GM21390 (cell line): ENCODE measurements at regions not wholly inside any gene's neighbourhood (a gene's known extent, or its start where the extent isn't known, plus 50 kb on each side); places are given as distances from the start of the nearest gene placed in this dataset.

Source experiments
- ATAC-seq: cut with Tn5 transposase; IDR thresholded peaks from one replicate; pipeline ENCODE4 v1.9.1; 2021; ENCODE audit not compliant: unreplicated experiment

DNA sequence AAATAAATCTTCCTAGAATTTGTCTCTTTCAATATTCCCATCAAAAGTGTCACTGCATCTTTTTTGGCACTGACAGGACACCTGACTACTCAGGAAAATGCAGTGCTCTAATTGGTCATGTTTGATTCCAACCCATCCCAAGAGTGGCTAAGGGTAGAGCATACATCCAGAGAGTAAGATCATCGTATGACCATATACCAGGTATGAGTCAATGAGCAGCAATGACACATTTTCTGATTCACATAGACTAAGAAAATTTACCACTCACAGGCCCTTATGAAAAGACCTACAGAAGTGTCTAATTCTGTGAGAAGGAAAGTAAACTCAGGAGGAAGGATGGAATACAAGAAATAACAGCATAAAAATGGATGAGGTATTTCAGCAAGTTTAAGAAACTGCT lies 434.2 kb downstream of the ZIC1 start:
- ATAC-seq: no peak

DNA sequence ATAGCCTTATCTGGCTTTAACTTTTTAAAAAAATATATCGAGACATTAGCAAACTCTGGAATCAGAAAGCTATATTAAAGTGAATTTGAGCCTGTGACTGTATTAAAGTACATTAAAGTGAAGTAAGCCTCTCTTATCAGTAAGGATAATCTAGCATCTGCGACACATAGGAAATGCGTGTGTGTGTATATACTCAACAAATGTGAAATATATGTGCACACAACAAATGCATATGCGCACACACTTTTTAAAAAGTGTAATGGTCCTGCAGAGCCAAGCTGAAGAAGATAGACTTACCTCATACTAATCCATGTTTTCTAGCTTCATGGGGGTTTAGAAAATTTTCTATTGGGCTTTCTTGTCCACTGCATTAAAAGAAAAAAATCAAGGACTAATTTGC lies 437.1 kb downstream of the ZIC1 start:
- ATAC-seq: no peak

DNA sequence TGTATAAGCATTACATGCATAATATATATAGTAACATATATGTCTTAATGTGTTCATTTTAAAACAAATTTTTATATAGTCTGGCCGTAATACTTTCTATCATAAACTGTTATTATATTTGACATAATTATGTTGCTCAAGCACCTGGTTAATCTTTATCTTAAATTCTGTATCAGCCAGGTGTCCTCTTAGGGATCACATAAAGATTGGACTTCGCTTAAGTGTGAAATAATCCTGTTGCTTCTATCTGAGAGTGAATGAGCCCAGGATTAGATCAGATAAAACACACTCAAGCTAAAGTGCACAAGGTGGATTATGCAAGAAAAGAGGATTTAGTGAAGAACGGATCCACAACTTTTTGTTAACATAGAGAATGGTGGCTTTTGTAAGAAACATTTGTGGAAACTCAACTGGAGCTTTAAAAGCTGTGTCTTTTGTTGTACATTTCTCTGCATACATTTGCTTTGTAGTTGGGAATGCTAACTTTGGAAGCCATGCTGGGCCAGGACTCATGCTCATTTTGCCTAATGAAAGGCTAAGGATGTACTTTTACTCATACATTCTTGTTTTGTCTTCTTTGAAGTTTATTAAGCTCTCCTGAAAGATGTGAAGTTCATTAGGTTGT lies 437.8 kb downstream of the ZIC1 start:
- no peak for ATAC-seq

DNA sequence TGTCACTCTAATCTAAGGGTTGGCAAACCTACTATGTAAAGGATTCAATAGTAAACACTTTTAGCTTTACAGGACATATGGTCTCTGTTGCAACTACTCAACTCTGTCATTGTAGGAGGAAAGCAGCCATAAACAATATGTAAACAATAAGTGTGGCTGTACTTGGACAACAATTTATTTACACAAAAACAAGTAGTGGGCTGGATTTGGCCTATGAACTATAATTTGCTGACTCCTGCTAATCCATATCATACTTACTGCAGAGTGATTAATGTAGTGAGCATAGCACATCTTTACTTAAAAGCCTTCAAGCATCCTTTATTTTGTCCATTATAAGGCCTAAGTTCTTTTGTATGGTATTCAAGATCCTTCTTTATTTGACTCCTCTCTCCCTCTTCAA lies 441.9 kb downstream of the ZIC1 start:
- no peak for ATAC-seq

DNA sequence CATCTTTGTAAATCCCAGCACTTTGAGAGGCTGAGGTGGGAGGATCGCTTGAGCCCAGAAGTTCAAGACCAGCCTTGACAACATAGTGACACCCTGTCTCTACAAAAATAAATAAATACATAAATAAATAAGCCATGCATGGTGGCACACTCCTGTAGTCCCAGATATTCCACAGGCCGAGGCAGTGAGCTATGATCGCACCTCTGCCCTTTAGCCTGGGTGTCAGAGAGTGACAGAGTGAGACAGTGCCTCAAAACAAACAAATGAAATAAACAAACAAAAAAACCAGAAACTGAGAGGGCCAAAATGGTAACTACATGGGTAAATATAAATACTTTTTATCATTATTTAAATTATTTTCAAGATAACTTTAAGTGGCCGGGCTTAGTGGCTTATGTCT lies 445.4 kb downstream of the ZIC1 start:
- ATAC-seq: no peak

DNA sequence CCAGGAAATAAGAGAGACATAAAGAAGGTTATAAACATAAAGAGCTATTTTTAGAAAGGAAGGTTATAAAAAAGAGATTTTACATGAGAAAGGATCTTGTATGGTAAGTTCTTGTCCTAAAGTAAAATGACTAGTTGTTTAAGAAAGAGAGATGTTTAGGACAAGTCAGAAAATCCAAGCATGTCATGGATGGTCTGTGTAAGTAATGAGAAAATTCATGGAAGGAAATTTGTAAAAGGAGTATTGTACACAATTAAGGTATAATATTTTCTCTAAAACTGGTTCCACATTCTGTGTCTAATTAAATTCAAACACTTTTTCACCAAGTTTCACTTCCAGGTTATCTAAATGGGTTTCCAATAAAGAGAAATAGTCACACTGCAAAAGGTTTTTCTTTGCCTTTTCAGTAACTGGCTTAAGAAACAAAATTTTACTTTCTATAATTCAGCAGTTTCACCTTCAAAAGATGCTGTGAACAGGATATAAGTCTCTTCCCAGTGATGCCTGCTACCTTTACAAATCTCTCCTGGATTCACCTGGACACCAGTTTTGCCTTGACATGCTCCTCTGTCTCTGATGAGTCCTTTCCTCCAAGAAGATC lies 455.7 kb downstream of the ZIC1 start:
- no peak for ATAC-seq

DNA sequence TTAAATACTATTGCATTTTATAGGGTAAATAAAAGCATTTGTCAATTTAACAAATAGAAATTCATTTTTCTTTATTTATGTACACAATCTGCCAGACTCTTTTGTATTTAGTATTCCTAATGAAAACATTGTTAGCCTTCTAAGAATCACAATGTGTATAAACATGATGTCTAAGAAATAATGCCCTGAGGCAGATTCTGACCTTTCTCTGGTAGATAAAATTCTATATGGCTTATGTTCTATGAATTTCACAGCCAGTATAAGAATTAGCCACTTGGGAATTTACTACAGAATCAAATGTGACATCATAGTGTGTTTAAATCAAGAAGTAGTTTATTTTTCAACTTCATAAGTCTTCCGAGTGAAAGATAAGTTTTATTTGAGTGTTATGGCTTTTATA lies 457.4 kb downstream of the ZIC1 start:
- ATAC-seq: no peak

DNA sequence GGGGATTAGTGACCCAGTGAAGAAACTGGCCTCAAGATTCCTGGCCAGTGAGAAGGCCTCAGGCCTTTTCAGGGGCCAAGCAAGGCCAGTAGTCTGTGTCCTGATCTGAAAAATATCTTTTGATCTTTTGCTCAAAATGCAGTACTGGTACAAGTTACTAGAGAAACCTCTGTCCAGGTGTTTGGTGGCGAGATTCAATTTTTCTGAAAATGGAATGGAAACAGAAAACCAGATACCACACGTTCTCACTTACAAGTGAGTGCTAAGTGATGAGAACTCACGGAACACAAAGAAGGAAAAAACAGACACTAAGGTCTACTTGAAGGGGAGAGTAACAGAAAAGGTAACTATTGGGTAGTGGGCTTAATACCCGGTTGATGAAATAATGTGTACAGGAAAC lies 463.4 kb downstream of the ZIC1 start:
- ATAC-seq: no peak

DNA sequence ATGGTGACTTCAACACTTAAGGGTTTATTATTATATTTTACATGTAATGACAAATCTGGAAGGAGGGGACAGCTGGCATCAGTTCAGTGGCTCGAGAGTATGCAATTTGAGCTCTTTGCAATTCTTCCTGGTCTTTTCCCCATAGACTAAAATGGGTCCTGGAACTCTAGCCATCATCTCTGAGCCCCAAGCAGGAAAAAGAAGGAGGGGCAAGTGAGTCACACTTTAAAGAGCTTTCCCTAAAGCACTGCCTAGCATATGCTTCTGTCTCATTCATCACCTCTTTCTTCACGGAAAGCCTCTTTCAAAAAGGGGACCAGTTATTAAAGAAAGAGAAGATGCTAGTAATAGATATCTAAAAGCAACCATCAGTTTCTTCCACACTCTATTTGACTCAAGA lies 466.3 kb downstream of the ZIC1 start:
- no peak for ATAC-seq

DNA sequence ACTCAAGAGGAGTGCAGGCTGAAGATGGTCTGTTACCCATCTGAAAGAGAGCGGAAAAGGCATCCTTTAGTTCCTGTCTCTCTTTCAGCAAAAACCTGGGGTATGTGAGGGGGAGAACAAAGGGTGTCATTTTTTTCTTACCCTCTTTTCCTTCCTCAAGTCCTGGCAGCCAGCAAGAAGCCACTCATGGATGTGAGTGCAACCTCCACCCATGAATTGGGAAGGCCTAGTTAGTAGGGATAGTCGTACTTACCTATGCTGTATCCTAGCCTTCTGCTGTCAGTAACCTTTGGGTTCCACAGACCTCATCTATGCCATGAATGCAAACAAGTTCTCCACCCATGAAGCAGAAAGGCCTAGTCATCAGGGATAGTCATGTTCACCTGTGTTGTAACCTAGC lies 472.8 kb downstream of the ZIC1 start:
- ATAC-seq: no peak

DNA sequence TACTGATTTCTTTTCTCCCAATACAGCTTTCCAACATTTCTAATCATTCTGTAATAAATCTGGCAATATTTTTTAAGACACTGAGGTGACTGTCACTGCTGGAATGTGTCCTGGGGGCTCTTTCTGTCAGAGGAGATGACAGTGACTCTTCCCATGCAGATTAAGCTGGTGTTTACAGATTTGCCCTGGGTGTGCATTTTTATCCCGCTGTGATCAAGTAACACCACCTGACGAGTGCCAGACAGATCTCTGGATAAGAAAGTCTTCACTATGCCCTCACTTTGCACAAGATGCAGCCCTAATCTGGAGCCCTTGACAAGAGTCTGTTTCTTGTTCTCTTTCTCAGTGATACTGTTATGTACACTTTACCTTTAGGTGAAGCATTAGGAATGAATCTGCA lies 477.7 kb downstream of the ZIC1 start:
- no peak for ATAC-seq

DNA sequence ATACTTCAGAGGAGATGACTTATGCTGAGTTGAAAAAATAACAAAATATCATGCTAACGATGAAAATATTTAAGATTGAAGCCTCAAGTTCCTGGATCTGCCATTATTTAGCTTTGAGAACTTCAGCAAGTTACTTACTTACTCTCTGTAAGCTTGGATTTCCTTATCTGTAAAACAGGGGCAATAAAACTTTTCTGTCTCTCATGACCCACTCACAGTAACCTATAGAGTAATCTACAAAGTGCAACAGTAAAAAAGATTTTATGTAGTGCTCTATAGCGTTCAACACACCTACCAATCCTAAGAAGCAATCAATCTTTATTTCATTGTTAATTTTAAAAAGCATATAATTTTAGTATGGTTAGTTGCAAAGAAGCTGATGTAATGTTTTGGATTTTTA lies 478.6 kb downstream of the ZIC1 start:
- ATAC-seq: no peak

DNA sequence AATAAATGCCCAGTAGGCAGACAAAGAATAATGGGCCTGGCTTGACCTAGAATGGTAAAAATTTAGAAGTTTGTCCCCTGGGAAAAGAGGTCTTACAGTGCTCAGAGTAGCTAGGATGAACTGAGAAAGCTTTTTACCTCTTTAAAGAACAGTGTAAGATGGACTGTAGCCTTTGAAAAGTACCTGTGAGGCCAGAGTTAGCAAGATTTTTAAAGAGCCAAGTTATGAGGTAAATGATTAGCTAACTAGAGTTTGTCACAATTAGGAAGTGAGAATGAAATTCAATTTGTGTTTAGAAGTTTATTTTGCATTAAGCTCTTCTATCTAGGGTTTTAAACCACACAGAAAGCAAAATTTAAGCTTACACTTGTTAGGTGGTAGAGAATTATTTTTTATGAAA lies 480.9 kb downstream of the ZIC1 start:
- ATAC-seq: peak; percentile 76

DNA sequence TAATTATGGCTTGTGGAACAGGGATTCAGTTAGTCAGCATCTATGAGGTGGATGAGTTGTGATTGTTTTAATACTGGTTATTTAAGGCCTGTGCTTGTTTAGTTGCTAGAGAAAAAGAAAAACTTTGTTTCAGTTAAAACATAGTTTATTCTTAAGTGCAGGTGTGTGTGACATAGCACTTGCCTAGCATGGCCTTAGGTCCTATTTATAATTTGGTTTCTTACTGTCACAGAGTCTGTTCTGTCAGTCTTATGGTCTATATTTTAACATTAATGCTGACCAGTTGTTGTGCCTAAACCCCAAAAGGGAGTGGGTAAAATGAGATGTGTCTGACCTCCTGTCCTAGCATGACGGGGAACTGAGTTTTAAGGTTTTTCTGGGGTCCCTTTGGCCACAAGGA lies 486.3 kb downstream of the ZIC1 start:
- ATAC-seq: no peak

DNA sequence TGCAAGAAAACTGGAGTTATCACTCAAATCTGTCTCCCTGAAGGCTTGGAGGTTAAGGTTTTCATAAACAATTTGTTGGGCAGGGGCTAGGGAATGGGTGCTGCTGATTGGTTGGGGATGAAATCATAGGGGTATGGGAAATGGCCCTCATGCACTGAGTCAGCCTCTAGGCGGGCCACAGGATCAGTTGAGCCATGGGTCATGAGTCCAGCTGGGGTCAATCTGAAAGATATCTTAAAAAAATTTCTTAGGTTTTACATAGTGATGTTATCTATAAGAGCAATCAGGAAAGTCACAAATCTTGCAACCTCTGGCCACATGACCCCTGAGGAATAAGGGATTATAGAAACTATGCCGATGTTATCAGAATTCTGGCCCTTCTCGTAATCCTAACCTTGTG lies 491.7 kb downstream of the ZIC1 start:
- no peak for ATAC-seq

DNA sequence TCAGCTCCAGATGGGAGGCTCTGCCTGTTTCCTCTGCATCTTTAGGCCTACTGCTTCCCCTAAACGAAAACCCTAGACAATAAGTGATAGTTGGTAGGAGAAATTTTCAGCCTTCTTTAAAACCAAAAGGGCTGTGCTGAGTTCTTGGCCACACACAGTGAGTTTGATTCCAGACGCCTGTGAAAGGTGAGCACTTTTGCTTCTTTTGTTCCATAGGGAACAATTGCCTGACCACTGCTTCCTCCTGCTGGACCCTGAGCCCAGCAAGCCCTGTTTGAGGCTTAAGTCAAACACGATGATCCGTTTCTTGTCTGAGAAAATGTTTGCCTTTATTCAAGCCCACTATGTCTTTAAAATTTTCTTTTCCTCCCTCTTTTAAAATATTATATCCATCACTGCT lies 493.9 kb downstream of the ZIC1 start:
- ATAC-seq: no peak

DNA sequence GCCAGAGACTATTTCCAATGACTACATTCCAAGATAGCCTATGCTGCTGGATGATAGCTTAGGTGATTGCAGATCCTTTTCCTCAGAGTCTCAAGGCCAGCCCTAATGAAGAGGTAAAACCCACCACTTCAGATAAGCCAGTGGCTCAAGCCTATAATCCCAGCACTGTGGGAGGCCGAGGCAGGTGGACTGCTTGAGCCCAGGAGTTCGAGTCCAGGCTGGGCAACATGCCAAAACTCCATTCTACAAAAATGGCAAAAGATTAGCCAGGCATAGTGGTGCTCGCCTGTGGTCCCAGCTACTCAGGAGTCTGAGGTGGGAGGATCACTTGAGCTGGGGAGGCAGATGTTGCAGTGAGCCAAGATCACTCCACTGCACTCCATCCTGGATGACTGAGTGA lies 495.3 kb downstream of the ZIC1 start:
- ATAC-seq: no peak

DNA sequence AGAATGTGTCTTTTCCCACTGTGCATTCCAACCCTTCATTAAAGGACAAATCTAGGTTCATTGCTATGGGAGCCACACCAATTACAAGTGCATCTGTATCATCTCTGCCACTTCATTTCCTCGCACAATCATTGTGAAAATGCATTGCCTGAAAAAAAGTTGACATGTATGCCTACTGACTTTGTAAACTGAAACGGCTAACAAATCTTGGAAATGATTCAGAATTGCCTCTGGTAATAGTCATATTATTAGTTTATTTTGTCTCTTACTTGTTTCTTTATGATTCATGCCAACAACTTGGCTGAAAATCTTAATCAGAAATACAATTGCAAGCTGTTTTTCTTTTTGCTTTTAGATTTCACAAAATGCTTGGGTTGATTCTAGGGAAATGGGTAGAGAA lies 497.1 kb downstream of the ZIC1 start:
- no peak for ATAC-seq

DNA sequence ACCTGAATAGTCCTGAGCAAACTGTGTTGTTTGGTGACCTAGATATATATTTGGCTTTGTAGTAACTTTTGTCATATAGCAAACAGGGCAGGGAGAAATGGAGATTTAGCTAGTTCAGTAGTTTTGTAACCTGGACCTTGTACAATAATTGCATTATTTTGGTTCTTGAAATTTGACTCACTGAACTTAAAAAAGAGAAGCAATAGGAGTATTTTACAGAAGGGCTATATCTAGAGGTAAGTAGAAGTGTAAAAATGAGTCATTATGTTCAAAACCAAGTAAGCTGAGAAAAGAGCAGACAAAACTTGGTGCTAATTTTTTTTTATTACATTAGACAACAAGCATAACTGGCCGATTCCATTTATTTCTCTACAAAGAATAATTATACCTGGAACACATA lies 505.4 kb downstream of the ZIC1 start:
- ATAC-seq: no peak

DNA sequence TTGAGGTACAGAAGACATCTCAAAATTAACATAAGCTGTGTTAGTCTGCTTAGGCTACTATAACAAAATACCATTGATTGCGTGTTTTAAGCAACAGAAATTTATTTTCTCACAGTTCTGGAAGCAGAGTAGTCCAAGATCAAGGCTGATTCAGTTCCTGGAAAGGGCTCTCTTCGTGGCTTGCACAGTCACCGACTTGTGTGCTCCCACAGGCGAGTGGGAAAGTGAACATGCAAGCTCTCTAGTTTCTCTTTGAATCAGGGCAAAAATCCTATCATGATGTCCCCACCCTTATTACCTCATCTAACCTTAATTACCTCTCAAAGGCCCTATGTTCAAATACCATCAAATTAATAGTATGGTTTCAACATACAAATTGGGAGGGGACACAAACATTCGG lies 505.9 kb downstream of the ZIC1 start:
- no peak for ATAC-seq

DNA sequence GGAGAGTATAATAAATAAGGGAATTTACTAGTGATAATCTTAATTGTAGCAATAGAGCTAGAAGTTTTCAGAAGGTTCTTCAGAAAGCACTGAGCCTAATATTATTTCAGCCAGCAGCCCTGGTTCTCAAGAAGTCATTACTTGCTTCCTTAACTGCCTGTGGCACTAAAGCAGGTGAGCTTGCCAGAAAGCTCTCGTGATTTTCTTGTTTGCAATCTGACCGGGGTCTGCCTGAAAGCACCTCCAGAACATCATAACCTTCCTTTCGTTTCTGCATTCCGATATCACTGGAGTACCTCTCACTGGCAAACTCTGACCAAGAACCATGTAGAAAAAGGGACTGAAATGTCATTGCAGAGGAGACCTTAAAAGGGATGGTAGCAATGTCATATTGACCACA lies 510.3 kb downstream of the ZIC1 start:
- no peak for ATAC-seq

DNA sequence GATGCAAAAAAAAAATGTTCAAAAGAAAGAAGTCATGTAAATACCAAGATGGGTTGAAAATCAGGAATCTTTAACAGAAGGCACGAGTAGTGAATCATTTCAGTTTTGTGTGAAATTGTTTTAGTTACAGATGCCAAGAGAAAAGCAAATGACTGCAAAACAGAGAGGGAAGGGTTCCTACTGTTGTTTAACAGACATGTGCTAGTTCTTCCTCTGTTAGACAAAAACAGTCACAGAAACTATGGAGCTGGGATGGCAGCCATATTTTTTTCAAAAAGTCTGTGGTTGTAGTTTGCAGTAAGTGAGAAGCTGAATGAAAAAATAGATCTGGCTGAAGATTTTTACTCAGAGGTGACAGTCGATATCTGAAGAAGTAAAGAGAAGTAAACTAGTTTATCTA lies 511.9 kb downstream of the ZIC1 start:
- no peak for ATAC-seq

DNA sequence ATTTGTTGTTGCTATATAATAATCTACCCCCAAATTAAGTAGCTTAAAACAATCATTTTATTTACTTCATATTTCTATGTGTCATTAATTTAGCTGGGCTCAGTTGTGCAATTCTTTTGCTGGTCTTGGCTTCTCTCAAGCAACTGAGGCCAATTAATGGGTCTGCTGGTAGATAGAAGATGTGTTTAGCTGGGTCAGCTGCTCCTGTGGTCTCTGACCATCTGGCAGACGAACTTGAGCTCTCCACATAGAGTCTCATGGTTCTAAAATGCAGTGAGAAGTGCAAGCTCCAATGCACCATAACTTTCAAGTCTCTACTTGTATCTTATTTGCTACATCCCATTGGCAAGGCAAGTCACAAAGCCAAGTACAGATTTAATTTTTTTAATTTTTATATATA lies 515.6 kb downstream of the ZIC1 start:
- no peak for ATAC-seq
